ENCODE measurements at regions not wholly inside any gene's neighbourhood (a gene's known extent, or its start where the extent isn't known, plus 50 kb on each side); places are given as distances from the start of the nearest gene placed in this dataset.

DNA sequence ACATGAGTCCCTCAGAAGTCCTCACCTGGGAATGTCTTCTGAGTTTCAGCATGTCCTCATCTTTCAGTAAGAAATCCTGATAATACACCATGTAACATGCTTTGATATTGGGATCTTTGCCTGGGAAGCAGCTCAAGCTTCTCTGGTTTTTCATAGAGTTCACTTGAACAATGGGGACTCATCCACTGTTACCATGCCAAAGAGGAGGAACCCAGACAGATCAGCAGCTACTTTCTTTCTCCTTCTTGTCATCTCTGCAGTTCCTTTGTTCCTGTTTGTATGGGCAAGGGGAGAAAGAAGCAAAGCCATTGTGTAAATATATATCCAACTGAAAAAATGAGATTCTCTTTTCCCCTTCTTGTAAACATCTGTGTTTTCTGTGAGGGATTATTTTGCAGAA lies 450.6 kb upstream of the HS3ST5 start:
- no peak for DNase-seq (ENCODE audit: low read depth)

DNA sequence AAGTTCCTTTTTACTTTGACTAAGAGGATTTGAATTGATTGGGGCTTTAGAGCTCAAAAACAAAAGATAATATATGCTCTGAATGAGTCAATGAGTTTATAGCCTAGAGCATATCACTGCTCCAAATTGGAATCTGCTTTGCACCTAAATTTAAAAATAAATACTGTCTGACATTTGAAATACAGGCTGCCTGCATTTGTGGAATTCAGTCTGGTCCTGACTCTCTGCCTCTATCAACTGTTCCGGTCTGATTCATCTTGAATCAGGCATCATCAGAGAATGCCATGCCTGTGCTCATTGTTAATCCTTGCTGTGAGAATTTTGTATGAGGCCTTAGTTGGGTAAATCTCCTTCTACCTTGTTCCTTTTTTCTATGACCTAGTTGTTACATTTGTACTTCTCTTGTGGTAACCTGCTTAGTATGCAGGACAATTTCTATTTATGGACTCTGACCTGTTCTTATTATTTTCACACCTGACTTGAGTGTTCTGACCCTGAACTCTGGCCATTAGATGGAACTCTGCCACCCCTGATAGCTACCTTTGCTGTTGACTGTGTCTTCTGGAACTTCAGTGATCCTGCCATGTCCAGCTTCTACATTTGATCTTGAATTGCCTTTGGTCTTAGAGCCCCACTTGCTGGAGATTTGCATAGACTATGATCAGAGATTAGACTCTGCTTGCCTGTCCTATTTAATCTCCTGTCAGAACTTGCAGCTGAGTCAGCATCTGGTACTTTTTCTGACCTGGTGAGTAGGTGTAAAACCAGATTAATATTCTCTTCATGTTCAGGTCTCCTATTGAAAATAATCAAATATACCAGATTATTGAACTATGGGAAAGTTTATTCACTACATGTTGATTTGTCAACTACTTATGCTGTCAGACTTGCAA lies 442.7 kb upstream of the HS3ST5 start:
- DNase-seq (ENCODE audit: low read depth), result peak; percentile 68

DNA sequence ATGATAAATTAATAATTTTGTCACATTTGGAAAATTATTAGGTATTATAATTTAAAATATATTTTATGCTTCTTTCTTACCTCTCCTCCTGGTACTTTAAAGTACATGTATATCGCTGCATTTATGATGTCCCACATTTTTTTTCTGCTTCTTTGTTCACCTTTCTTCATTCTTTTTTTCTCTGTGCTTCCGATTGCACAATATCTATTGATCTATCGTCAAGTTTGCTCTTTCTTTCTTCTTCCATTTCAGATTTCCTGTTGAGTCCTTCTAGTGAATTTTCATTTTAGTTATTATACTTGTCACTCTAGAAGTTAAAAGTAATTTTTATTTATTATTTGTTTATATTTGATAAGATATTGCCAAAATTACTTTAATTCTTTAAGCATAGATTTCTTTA lies 441.0 kb upstream of the HS3ST5 start:
- no peak for DNase-seq (ENCODE audit: low read depth)

DNA sequence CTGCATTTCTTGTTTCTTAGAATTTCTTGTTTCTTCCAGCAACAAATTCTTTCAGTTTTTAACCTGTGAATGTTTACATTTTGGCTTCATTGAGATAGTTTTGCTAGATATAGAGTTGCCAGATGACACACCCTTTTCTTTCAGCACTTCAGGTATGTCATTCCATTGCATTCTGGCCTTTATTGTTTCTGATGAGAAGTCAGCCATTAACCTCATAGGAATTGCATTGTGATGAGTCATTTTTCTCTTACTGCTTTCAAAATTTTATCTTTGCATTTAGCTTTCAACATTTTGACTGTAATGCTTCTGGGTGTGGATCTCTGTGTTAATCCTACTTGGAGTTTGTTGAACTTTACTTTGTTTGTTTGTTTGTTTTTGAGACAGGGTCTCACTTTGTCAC lies 440.3 kb upstream of the HS3ST5 start:
- DNase-seq (ENCODE audit: low read depth), result peak; percentile 3

DNA sequence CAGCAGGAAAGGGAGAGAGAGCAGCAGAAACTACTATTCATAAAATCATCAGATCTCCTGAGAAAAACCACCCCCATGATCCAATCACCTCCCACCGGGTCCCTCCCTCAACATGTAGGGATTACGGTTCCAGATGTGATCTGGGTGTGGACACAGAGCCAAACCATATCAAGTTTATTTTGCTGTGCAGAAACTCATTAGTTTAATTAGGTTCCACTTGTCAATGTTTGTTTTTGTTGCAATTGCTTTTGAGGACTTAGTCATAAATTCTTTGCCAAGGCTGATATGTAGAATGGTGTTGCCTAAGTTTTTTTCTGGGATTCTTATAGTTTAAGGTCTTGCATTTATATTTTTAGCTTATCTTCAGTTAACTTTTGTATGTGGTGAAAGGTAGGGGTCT lies 422.0 kb upstream of the HS3ST5 start:
- DNase-seq (ENCODE audit: low read depth), result peak; percentile 5

DNA sequence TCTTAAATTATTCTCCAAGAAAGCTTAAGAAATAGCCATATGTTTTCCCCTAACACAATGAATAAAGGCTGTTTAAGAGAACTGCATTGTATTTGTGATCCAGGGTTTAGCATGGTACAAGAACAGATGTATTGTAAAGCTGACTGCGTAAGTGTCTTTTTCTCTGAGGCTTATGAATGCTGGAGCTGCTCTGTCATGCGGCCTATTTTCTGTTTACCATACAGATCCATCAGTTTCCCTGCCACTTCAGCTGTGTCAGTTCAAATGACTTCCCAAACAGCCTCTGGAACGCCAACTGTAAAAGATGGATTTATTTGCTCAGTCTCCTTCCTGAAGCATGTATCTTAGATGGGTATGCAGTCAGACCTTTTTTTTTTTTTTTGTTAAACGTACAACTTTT lies 419.3 kb upstream of the HS3ST5 start:
- no peak for DNase-seq (ENCODE audit: low read depth)

DNA sequence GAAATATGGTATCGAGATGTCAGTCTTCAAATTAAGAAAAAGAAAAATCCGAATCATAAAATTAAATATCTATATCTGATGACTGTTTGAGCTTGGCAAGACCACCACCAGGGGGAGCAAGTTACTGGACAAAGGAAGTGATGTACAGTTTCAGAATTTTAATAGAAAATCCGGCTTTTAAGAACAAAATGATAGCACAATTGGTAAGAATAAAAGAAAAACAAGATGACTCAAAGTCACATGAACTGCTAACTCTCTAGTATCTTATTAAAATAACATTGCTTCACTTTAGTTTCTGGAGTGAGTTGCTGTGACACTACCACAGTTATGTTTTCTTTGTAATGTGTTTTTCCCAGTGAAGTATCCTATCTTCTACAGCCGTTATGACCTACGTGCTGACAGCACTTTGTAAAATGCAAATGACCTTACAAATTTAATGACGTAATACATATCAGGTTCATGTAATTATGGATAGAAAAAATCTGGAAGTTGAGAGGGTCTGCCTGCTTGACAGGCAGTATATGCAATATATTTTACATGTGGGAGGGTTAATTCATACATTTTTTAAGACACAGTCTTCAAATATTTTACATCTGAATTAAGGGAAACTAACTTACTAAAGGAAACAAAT lies 405.3 kb upstream of the HS3ST5 start:
- DNase-seq (ENCODE audit: low read depth), result peak; percentile 56

DNA sequence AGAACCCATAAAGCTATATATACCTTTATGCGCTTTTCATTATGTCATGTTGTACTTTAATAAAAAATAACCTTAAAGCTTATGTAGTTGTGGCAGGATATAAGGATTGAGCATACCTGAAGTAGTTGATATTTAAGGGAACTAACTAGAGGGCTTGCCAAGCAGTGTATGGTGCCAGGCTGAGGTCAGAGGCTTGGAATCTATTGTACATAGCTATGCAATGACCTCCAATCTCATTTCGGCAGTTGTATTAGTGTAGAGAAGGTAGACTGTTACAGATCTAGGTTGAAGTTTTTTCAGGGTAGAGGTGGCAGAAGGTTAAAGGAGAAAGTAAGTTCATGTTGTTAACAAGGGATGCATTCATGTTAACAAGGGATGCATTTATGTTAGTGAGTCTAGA lies 397.7 kb upstream of the HS3ST5 start:
- DNase-seq (ENCODE audit: low read depth), result peak; percentile 5

DNA sequence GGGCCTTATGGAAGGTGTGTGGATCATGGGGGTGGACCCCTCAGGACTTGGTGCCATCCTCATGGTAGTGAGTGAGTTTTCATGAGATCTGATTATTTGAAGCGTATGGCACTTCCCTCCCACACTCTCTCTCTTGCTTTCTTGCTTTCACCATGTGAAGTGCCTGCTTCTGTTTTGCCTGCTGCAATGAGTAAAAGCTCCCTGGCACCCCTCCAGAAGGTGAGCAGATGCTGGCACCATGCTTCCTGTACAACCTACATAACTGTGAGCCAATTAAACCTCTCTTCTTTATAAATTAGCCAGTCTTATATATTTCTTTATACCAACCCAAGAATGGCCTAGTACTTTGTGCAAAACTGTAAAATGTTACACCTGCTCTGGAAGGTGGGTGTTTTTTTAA lies 396.8 kb upstream of the HS3ST5 start:
- DNase-seq (ENCODE audit: low read depth), result no peak

DNA sequence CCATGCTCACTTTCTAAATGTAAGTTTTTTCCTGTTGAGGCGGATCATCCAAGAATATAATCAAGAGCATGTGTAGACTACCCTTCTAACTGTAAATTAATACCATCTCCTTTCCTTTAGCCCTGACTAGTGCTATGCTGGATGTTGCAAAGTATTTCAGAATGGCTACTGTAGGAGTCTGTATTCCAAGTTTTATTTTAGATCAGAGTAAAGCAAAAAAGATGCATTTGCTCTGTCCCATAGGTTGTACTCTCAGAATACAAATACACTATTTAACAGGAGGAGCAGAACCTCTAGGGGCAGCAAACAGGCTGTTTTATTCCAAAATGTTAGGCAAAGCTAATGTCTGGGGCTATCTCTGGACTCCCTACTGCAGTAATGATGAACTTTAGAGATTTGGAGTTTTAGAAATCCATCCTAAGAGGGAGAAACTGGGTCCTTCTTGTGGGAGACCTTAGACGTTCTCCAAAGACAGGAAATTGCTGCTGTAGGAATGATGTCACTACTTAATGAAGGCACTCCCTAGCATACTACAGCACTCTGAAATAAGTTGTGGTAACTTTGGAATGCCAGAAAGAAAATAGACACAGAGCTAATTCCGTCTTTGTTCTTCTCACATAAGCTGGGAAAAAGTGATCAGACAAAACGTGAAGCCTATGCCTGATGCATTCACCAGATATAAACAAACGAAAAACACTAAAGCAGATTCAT lies 392.4 kb upstream of the HS3ST5 start:
- peak; percentile 44 for DNase-seq (ENCODE audit: low read depth)

DNA sequence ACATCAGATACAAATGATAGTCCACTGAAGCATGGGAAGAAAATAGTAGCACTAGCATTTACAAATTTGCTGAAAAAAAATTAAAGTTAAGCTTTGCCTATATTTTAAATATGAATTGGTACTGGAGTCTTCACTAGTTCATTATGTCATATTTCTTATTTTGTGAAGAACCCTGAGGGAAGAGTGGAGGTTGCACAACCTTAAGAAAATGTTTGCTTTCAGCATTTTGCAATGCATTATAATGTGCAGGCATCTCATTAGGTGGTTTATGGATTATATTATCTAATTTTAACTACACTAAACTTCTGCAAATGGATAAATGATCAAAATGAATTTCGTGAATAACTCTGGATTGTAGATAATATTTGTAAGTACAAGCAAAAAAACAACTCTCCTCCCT lies 390.8 kb upstream of the HS3ST5 start:
- no peak for DNase-seq (ENCODE audit: low read depth)

DNA sequence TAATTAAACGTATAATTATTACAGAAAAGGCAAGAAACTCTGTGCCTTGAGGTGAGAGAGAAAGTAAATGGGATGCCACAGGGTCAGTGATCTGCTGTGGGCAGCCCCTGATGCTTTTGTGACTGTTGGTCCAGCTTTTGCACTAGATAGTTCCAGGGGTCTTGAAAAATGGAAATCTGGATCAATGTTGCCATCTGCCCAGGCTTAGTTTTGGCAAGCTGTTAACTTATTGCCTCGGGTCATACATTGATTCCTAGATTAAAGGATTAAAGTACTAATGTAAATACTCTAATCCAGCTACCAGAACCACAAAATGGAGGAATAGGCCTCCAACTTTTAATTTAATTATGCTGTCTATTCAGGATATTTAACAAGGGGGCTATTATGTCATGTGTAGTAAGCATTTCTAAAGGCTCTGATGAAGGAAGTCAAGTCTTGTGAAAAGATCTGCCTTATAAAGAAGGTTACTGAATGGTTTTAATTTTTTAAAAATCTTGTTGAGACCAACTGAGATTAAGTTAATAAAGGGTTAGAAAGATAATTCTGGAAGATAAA lies 376.0 kb upstream of the HS3ST5 start:
- DNase-seq (ENCODE audit: low read depth), result no peak

DNA sequence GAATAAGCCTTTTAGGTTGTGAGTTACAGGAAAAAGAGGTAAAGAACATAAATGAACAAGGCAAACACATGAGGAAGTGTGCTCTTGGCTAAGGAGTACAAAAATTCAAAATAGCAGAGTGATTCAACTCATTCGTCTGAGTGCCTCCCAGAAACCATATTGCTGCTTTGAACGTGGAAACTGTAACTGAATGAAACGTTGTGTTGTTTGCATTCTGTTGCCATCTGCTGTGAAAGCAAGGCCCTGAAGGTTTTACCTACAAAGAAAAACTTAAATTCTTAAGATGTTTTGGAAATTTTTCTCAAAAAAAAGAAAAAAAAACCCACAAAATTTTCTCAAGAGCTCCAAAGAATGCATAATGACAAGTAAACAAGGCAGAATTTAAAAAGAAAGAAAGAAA lies 375.4 kb upstream of the HS3ST5 start:
- no peak for DNase-seq (ENCODE audit: low read depth)

DNA sequence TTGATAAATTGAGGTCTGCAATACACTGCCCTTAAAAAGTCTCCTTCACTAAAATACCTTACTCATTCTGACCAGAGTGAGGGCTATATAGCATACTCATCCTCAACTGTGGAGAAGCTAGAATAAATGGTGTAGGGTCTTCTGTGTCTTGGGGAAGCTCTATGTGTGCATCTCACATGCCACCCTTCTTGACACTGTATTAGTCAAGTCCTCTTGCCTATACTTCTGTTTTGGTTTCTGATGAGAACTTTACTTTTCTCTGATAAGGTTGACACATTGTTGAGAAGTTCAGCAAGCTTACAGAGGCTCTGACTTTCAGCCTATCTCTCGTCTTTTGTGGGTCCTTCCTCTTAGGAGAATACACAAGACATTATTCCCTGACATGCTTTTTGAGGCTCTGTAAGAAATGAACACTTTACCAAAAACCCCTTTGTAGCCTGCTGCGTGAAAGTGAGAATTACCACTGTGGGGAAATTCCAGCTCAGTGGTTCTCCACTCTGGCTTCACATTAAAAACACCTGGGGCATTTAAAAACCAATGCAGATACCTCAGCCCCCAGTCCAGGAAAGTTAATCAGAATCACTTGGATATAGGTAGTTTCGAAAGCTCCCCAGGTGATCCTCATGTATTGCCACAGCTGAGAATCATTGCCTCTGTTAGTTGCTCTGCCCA lies 372.1 kb upstream of the HS3ST5 start:
- DNase-seq (ENCODE audit: low read depth), result no peak

DNA sequence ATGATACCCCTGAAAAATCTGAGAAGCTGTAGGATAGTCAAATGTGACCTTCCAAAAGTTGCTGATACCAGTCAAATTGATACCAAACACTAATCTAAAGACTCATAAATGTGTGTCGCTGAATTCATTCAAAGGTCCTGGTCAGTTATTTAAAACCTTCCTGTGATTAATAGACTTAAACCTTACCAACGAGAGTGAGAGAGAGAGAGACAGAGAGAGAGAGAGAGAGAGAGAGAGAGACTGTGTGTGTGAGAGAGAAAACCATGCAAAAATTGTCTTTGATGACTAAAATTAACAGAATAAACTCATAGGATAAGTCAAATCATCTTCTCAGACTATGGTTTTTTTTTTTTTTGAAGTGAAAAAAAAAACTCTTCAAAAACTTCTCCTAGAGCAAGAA lies 370.9 kb upstream of the HS3ST5 start:
- no peak for DNase-seq (ENCODE audit: low read depth)

DNA sequence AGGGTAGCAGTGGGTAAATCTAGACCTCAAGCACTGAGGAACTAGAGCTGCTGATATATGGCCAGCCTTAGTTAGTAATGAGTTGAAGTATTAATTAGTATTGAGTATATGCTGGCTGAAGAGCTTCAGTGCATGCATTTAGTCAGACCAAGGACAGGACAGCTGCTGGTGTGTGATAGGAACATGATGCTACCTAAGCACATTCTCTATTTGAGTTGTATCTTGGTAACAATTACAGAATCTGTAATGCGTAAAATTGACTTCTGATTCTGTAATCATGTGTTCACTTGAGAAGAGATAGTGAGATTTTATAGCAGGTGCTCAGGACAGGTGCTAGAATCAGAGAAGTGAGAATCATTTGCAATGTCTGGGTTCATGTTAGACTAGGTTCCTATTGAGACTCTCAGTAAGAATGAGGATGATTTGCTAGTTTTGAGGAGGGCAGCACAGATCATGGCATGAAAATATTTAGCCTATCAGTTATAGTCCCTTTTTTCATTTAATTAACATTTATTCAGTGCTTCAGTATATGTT lies 369.4 kb upstream of the HS3ST5 start:
- DNase-seq (ENCODE audit: low read depth), result no peak

DNA sequence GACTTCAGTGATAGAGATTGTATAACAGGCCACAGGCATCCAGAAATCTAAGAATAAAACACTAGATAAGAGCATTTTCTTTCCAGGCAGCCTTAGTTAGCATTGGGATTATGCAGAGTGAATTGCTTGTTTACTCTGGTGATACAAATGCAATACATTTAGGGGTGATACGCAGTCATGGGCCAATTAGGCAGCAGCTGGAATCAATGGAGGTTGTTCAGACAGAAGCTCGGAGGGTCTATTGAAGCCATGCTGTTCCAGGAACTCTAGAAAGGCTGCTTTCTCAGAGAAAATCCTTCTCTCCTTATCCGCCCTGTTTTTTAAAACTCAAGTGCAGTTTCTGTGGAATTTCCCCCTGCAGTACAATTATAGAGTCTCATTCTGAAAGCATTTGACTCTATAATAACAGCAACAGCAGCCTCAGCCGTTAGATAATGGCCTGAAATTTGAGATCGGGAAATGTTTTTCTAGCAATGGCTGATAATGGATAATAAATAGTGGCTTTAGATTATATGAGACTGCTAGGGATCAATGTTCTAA lies 364.3 kb upstream of the HS3ST5 start:
- no peak for DNase-seq (ENCODE audit: low read depth)

DNA sequence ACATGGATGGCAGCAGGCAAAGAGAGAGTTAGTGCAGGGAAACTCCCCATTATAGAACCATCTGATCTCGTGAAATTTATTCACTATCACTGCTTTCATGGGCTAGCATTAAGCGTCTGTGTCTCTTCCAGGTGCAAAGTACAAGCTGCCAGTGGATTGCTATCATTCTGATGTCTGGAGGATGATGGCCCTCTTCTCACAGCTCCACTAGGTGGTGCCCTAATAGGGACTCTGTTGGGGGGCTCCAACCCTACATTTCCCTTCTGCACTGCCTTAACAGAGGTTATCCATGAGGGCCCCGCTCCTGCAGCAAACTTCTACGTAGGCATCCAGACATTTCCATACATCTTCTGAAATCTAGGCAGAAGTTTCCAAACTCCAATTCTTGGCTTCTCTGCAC lies 347.8 kb upstream of the HS3ST5 start:
- no peak for DNase-seq (ENCODE audit: low read depth)

DNA sequence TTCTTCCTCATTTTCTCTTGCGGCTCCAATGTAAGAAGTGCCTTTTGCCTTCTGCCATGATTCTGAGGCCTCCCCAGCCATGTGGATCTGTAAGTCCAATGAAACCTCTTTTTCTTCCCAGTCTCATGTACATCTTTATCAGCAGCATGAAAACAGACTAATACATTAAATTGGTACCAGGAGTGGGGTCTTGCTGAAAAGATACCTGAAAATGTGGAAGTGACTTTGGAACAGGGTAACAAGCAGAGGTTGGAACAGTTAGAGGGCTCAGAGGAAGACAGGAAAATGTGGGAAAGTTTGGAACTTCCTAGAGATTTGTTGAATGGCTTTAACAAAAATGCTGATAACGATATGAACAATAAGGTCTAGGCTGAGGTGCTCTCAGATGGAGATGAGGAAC lies 316.7 kb upstream of the HS3ST5 start:
- DNase-seq (ENCODE audit: low read depth), result no peak

DNA sequence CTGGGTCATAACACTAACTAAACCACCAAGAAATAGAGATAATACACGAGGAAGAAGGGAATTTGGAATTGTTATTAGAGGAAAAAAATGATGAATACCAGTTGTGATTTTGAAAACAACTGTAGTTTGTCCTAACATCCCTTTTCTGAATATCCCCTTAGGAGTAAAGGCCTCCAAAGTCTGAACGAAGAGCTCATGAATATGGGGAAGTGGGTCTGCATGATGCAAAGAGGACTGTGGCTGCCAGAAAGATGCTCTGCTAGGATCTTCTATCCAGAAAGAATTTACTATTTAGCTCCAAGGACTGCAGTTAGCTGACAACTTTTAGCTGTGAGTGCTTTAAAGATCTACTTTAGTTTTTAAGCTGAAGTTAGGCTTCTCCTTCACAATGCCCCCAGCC lies 308.8 kb upstream of the HS3ST5 start:
- no peak for DNase-seq (ENCODE audit: low read depth)

DNA sequence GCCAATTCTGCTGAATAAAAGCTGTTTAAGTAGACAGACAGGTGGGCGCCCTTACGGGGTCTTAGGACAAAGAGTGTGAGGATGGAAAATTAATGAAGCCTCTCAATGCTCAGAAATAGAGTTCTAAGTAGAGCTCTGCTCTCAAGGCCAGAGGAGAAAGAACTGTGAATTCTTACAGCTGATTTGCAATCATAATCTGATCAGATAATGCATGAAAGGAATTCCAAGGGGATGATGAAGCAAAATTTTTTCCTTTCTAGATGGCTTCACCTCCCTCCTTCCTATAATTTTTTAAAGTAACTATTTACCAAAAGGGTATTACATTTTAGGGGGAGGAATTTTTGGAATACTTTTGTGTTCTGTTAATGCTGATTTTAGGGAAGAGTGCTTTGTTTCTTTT lies 308.1 kb upstream of the HS3ST5 start:
- no peak for DNase-seq (ENCODE audit: low read depth)

DNA sequence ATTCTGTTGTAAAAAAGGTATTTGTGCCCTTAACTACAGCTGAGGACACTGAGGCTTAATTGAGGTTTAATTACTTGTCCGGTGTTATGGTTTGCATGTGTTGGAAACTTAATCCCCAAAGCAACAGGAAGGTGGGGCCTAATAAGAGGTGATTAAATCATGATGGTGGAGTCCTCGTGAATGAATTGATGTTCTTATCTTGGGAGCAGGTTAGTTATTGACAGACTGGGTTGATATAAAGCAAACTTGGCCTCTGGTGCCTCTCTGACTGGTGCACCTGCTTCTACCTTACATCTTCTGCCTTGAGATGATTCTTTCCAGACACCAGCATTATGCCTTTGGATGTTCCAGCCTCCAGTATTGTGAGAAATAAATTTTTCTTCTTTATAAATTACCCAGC lies 306.5 kb upstream of the HS3ST5 start:
- no peak for DNase-seq (ENCODE audit: low read depth)

Data from EH (cell line).